K562 (cell line): ENCODE measurements at regions not wholly inside any gene's neighbourhood (a gene's known extent, or its start where the extent isn't known, plus 50 kb on each side); places are given as distances from the start of the nearest gene placed in this dataset.

ENCODE experiments used
- CTCF ChIP-seq, 3 experiments: IDR thresholded peaks in 2 of 3; conservative IDR thresholded peaks in 1 of 3; 2 replicates each; pipeline ENCODE4 v1.5.1; 2011 to 2012; ENCODE audit warnings: low read length in 3 of 3, mild to moderate bottlenecking in 3 of 3, control low read depth in 2 of 3, improper control_type of control experiment in 1 of 3, inconsistent platforms in 1 of 3, low read depth in 1 of 3, mixed read lengths in 1 of 3, moderate library complexity in 1 of 3; ENCODE audit not compliant: insufficient read depth in 2 of 3
- MXI1 ChIP-seq: IDR thresholded peaks from 2 replicates; pipeline ENCODE4 v1.6.1; 2011; ENCODE audit warnings: low read depth, mild to moderate bottlenecking, improper control_type of control experiment, low read length
- POLR2A ChIP-seq: fragments of 450-650 bp; conservative IDR thresholded peaks from 2 replicates; pipeline ENCODE4 v1.6.1; 2016
- RB1 ChIP-seq: fragments of 450-650 bp; IDR thresholded peaks from 2 replicates; pipeline ENCODE4 v1.6.1; 2017; ENCODE audit warnings: low read depth, mild to moderate bottlenecking
- SMAD4 ChIP-seq: fragments of 250-450 bp; sonication (Bioruptor Pico); conservative IDR thresholded peaks from 2 replicates; pipeline ENCODE4 v1.8.0; 2021; ENCODE audit warnings: inconsistent platforms, mild to moderate bottlenecking, moderate library complexity
- SP1 ChIP-seq: sonication (generic); formaldehyde crosslinking; IDR thresholded peaks from 2 replicates; pipeline ENCODE4 v1.8.1; 2022; ENCODE audit warnings: mild to moderate bottlenecking, missing genetic modification reagents
- TSHZ1 ChIP-seq: fragments of 250-450 bp; sonication (Bioruptor Pico); IDR thresholded peaks from 2 replicates; pipeline ENCODE4 v1.4.0; 2020; ENCODE audit warnings: mild to moderate bottlenecking, moderate library complexity
- ZNF23 ChIP-seq: fragments of 250-450 bp; sonication (Bioruptor Pico); IDR thresholded peaks from 2 replicates; pipeline ENCODE4 v1.4.0; 2020; ENCODE audit warnings: mild to moderate bottlenecking

GRCh38 chr14:87467578-87467977 lies 525.4 kb downstream of the GALC start:
- no peak for TF ChIP-seq ZNF23
- no peak for TF ChIP-seq CTCF (IDR thresholded peaks at IDR 0.05 in 2 of 3, conservative IDR thresholded peaks at IDR 0.05 in 1 of 3; ENCODE audit: insufficient read depth in 2 of 3, low read depth in 1 of 3, low read length in 3 of 3)
- no peak for TF ChIP-seq SP1
- no peak for TF ChIP-seq MXI1
- no peak for TF ChIP-seq TSHZ1 (CRISPR knock-in tag)
- no peak for TF ChIP-seq RB1
- no peak for TF ChIP-seq POLR2A
- TF ChIP-seq SMAD4 (CRISPR knock-in tag): no peak
